ENCODE measurements at regions not wholly inside any gene's neighbourhood (a gene's known extent, or its start where the extent isn't known, plus 50 kb on each side); places are given as distances from the start of the nearest gene placed in this dataset.

GRCh38 chr11:82356316-82356715 is 377.3 kb downstream of the FAM181B start:
- TF ChIP-seq CTCF (IDR thresholded peaks at IDR 0.05) (no peak), ZFX (IDR thresholded peaks at IDR 0.05; ENCODE audit: borderline replicate concordance) (no peak)
